BLaER1 treated with 17β-estradiol and CSF1 and Interleukin-3, amounts not matched to agents 10 nM and 100 nM (cell line): ENCODE measurements at regions not wholly inside any gene's neighbourhood (a gene's known extent, or its start where the extent isn't known, plus 50 kb on each side); places are given as distances from the start of the nearest gene placed in this dataset.
A peak's percentile ranks its signal among the peaks of the same experiment; 100 is the strongest.

Source experiments
- H3K27ac ChIP-seq, 11 experiments: shearing (Covaris generic); formaldehyde crosslinking; 2 replicates each; pipeline ENCODE4 v1.8.1; 2022
- H3K27me3 ChIP-seq, 11 experiments: shearing (Covaris generic); formaldehyde crosslinking; 2 replicates each; pipeline ENCODE4 v1.8.1; 2022
- H3K36me3 ChIP-seq, 11 experiments: shearing (Covaris generic); formaldehyde crosslinking; 2 replicates each; pipeline ENCODE4 v1.8.1; 2022
- H3K4me1 ChIP-seq, 10 experiments: shearing (Covaris generic); formaldehyde crosslinking; 2 replicates each; pipeline ENCODE4 v1.8.1; 2022
- H3K4me2 ChIP-seq, 11 experiments: shearing (Covaris generic); formaldehyde crosslinking; 2 replicates each; pipeline ENCODE4 v1.8.1; 2022
- H3K4me3 ChIP-seq, 10 experiments: shearing (Covaris generic); formaldehyde crosslinking; 2 replicates each; pipeline ENCODE4 v1.8.1; 2022
- H3K9ac ChIP-seq, 11 experiments: shearing (Covaris generic); formaldehyde crosslinking; 2 replicates each; pipeline ENCODE4 v1.8.1; 2022
- H3K9me3 ChIP-seq, 11 experiments: shearing (Covaris generic); formaldehyde crosslinking; replicated peaks in 1 of 11; 2 replicates each; pipeline ENCODE4 v1.8.1; 2022
- H4K20me1 ChIP-seq, 11 experiments: shearing (Covaris generic); formaldehyde crosslinking; 2 replicates each; pipeline ENCODE4 v1.8.1; 2022
- Cebpa-rat ChIP-seq, 11 experiments: shearing (Covaris generic); IDR thresholded peaks; 2 replicates each; pipeline ENCODE4 v1.8.1; 2022

DNA sequence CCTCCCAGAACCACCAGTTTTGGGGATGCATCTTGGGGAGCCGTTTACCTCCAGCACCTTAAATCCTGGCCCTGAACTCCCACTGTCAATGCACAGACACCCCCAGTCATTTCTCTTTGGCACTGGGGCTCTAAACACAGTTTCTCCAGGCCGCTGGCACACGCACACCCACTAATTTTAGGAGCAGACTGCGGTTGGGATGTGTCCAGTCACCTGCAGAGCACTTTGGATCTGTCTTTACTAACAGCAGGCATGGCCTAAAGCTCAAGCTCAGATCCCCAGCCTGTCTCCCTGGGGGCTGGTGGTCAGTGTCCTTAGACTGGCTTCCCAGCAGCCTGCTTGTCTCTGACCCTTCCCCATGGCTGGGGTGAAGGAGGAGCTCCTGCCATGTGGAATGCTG lies 49.9 kb downstream of the SYNE3 start:
- Histone ChIP-seq H3K4me1 (peaks cover 39 to 100% (median 100%) of the 10 kb centered on the region in 10 experiments), H3K27ac (peak overlapping the region in 8 of 11 experiments; percentile 60 to 99 (median 95); a peak in 16 of 22 replicates), H3K36me3 (peaks cover 74 to 97% (median 85%) of the 10 kb centered on the region in 11 experiments), H4K20me1 (peaks cover 0 to 38% (median 0%) of the 10 kb centered on the region in 11 experiments; a peak in 6 of 22 replicates), H3K4me3 (no peak overlapping the region; a peak in 1 of 20 replicates), H3K9ac (peak overlapping the region in 6 of 11 experiments; percentile 0 to 93 (median 80); a peak in 8 of 22 replicates), H3K9me3 (no peaks in the 10 kb centered on the region), H3K4me2 (peak overlapping the region in 10 of 11 experiments; percentile 26 to 98 (median 88); a peak in 18 of 22 replicates), H3K27me3 (no peaks in the 10 kb centered on the region)
- TF ChIP-seq Cebpa-rat (IDR thresholded peaks at IDR 0.05) = no peak

DNA sequence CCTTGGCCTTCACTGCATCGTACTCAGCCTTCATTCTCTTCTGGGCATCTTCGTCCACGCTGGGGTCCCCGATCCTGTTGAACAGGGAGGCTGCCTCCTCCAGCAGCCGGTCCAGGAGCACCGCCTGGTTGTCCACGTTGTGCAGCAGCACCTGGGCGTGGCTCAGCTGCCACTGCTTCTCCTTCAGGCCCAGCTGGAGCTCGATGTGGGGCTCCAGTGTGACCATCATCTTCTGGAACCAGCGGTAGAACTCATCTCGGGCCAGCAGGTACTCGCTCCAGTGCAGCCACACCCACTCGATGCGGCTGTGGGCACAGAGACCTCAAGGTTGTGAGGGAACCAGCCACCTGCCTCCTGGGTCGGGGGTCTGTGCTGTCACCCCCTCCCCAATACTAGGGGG lies 50.5 kb downstream of the SYNE3 start:
- peak overlapping the region in 8 of 11 experiments; percentile 60 to 99 (median 95); a peak in 16 of 22 replicates for H3K27ac ChIP-seq
- H3K4me1 ChIP-seq = peaks cover 38 to 100% (median 100%) of the 10 kb centered on the region in 10 experiments

DNA sequence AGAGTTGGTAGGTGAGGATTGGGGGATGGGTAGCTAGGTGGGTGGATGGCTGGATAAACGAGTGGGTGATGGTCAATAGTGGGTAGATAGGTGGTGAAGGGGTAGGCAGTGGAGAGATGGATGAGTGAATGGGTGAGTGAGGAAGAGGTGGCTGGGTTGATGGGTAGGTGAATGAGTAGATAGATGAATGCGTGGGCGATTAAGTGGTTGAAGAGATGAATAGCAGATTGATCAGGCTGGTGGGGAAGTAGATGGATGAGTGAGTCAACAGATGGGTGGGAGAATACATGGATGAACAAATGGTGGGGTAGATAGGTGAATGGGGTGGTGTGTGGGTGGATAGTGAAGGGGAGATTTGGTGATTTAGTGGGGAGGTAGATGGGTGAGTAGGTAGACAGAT lies 51.1 kb downstream of the SYNE3 start:
- Histone ChIP-seq H3K4me1 (peaks cover 38 to 100% (median 100%) of the 10 kb centered on the region in 10 experiments), H3K9me3 (no peaks in the 10 kb centered on the region), H3K27me3 (no peaks in the 10 kb centered on the region), H4K20me1 (peaks cover 0 to 44% (median 0%) of the 10 kb centered on the region in 11 experiments; a peak in 6 of 22 replicates), H3K36me3 (peaks cover 72 to 97% (median 85%) of the 10 kb centered on the region in 11 experiments), H3K9ac (peak overlapping the region in 6 of 11 experiments; percentile 61 to 93 (median 80); a peak in 8 of 22 replicates), H3K4me2 (peak overlapping the region; percentile 26 to 98 (median 87); a peak in 19 of 22 replicates), H3K4me3 (peak overlapping the region in 1 of 10 experiments; percentile 26; a peak in 2 of 20 replicates), H3K27ac (peak overlapping the region in 8 of 11 experiments; percentile 60 to 99 (median 95); a peak in 16 of 22 replicates)
- no peak for TF ChIP-seq Cebpa-rat (IDR thresholded peaks at IDR 0.05)

More for the DNA sequence above, 50.5 kb downstream of the SYNE3 start:
- H3K9ac ChIP-seq = peak overlapping the region in 6 of 11 experiments; percentile 0 to 93 (median 80); a peak in 8 of 22 replicates
- peaks cover 0 to 39% (median 0%) of the 10 kb centered on the region in 11 experiments; a peak in 6 of 22 replicates for H4K20me1 ChIP-seq
- H3K4me2 ChIP-seq = peak overlapping the region; percentile 26 to 98 (median 87); a peak in 20 of 22 replicates
- H3K27me3 ChIP-seq = no peaks in the 10 kb centered on the region
- TF ChIP-seq Cebpa-rat (IDR thresholded peaks at IDR 0.05) = no peak
- H3K36me3 ChIP-seq = peaks cover 74 to 97% (median 85%) of the 10 kb centered on the region in 11 experiments
- no peaks in the 10 kb centered on the region for H3K9me3 ChIP-seq
- H3K4me3 ChIP-seq = peak overlapping the region in 1 of 10 experiments; percentile 26; a peak in 2 of 20 replicates

DNA sequence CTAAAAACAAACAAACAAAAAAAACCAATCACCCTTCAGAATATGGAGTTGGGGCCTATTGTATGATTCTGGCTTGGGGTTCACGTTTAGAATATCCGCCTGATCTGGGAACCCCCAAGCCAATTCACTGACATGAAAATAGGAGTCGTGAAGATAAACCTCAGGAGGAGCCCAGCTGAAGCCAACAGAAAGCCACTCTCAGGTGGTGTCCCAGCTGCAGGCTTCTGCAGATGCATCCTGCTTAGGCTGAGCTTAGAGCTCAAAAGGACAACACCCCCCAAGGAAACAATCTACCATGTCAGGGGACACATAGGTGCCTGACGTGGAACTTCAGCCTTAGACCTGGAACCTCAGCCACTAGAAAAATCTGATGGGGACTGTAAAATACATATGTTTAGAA lies 51.9 kb downstream of the SYNE3 start:
- Histone ChIP-seq H3K4me1 (peaks cover 38 to 100% (median 96%) of the 10 kb centered on the region in 10 experiments), H3K4me3 (peak overlapping the region in 3 of 10 experiments; percentile 24 to 41 (median 26); a peak in 4 of 20 replicates), H3K4me2 (peak overlapping the region; percentile 14 to 98 (median 87); a peak in 21 of 22 replicates), H4K20me1 (peaks cover 0 to 44% (median 0%) of the 10 kb centered on the region in 11 experiments; a peak in 6 of 22 replicates), H3K9ac (peak overlapping the region; percentile 11 to 93 (median 61); a peak in 18 of 22 replicates), H3K27ac (peak overlapping the region in 9 of 11 experiments; percentile 24 to 99 (median 94); a peak in 19 of 22 replicates), H3K36me3 (peaks cover 64 to 97% (median 84%) of the 10 kb centered on the region in 11 experiments), H3K9me3 (no peaks in the 10 kb centered on the region), H3K27me3 (no peaks in the 10 kb centered on the region)
- no peak for TF ChIP-seq Cebpa-rat (IDR thresholded peaks at IDR 0.05)

DNA sequence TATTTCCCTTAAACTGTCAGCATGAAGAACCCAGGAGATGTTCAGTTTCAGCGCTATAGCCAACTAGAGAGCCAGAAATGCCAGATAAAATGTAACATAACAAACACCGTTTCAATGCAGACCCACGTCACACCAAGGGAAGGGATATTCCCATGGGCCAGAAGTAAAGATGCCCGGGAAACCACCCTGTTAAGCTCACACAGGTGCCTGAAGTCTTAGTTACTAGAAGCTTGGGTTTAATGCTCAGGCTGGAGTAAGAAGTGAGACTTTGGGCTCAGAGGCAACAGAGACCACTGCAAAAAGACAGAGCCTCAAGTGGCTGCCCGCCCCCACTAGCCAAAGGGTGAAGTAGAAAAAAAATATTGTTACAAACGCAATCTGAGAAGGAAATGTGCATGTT lies 52.3 kb downstream of the SYNE3 start:
- peaks cover 60 to 97% (median 84%) of the 10 kb centered on the region in 11 experiments for H3K36me3 ChIP-seq
- peaks cover 41 to 100% (median 96%) of the 10 kb centered on the region in 10 experiments for H3K4me1 ChIP-seq
- no peak for TF ChIP-seq Cebpa-rat (IDR thresholded peaks at IDR 0.05)
- H3K9me3 ChIP-seq = no peaks in the 10 kb centered on the region
- H3K9ac ChIP-seq = peak overlapping the region; percentile 11 to 93 (median 61); a peak in 19 of 22 replicates
- peak overlapping the region in 9 of 11 experiments; percentile 24 to 99 (median 94); a peak in 19 of 22 replicates for H3K27ac ChIP-seq
- H4K20me1 ChIP-seq = peaks cover 0 to 44% (median 0%) of the 10 kb centered on the region in 11 experiments; a peak in 6 of 22 replicates
- H3K4me3 ChIP-seq = peak overlapping the region in 3 of 10 experiments; percentile 24 to 41 (median 26); a peak in 3 of 20 replicates
- peak overlapping the region; percentile 14 to 98 (median 87); a peak in 21 of 22 replicates for H3K4me2 ChIP-seq
- no peaks in the 10 kb centered on the region for H3K27me3 ChIP-seq

DNA sequence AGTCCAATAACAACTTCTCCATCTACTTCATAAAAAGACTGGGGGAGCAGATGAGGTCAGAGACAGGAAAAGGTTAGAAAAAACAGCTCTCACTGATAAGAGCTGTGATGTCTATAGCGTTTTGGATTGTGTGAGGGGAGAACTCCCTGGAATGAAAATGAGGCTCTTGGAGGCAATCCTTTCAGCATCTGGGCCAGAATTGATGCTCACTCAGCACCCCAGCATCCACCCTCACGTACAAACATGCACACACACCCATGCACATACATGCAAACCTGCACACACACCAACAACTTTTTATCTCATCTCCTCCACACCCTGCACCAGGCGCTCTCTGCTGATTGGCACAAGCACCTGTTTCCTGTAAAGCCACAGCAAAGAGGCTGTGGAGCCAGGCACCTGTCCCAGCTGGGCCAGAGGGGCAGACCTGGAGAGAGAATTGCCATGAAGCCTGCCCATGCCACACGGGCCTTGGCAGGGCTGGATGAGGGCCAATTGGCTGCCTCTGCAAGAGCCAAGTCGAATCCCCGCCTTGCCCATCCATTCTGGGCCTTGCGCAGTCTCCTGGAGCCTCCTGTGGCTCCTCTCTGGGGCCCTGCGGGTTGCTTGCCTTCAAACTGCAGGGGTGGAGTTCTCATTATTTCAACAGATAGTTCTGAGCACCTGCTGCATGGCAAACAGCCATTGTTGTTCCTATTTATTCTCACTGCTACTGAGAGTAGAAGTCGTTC lies 53.1 kb downstream of the SYNE3 start:
- peaks cover 52 to 97% (median 84%) of the 10 kb centered on the region in 11 experiments for H3K36me3 ChIP-seq
- H4K20me1 ChIP-seq = peaks cover 0 to 47% (median 0%) of the 10 kb centered on the region in 11 experiments; a peak in 6 of 22 replicates
- H3K27ac ChIP-seq = peak overlapping the region in 9 of 11 experiments; percentile 24 to 99 (median 94); a peak in 17 of 22 replicates
- H3K4me3 ChIP-seq = peak overlapping the region in 5 of 10 experiments; percentile 8 to 41 (median 24); a peak in 5 of 20 replicates
- H3K4me1 ChIP-seq = peaks cover 49 to 100% (median 96%) of the 10 kb centered on the region in 10 experiments
- H3K9ac ChIP-seq = peak overlapping the region in 10 of 11 experiments; percentile 11 to 93 (median 62); a peak in 17 of 22 replicates
- no peaks in the 10 kb centered on the region for H3K9me3 ChIP-seq
- no peak for TF ChIP-seq Cebpa-rat (IDR thresholded peaks at IDR 0.05)
- H3K27me3 ChIP-seq = no peaks in the 10 kb centered on the region
- peak overlapping the region; percentile 14 to 98 (median 87); a peak in 21 of 22 replicates for H3K4me2 ChIP-seq

DNA sequence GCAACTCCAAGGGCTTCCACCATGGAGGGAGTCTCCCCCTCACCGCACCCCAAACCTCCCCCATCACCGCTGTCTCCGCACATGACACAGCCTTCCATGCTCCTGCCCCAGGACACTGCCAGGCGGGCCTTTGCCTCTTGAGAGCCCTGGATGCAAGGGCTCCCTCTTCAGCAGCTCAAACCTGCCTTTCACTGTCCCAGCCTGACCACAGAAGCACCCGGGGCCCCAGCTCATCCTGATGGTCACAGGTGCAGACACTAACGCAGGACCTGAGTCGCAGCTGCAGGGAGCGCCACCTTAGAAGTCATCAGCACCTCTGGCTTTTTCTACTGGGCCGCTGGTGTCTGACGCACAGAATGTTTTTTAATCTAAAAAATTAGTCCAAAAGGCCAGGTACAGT lies 54.0 kb downstream of the SYNE3 start:
- H4K20me1 ChIP-seq = peaks cover 0 to 55% (median 0%) of the 10 kb centered on the region in 11 experiments; a peak in 6 of 22 replicates
- H3K4me3 ChIP-seq = no peak overlapping the region
- H3K27me3 ChIP-seq = no peaks in the 10 kb centered on the region
- peak overlapping the region in 9 of 11 experiments; percentile 17 to 99 (median 94); a peak in 18 of 22 replicates for H3K27ac ChIP-seq
- peak overlapping the region in 7 of 11 experiments; percentile 19 to 93 (median 75); a peak in 11 of 22 replicates for H3K9ac ChIP-seq
- peak overlapping the region in 10 of 11 experiments; percentile 53 to 98 (median 88); a peak in 20 of 22 replicates for H3K4me2 ChIP-seq
- peaks cover 44 to 97% (median 84%) of the 10 kb centered on the region in 11 experiments for H3K36me3 ChIP-seq
- peaks cover 57 to 100% (median 96%) of the 10 kb centered on the region in 10 experiments for H3K4me1 ChIP-seq
- no peaks in the 10 kb centered on the region for H3K9me3 ChIP-seq
- no peak for TF ChIP-seq Cebpa-rat (IDR thresholded peaks at IDR 0.05)
